HG03095 (cell line): ENCODE measurements at regions not wholly inside any gene's neighbourhood (a gene's known extent, or its start where the extent isn't known, plus 50 kb on each side); places are given as distances from the start of the nearest gene placed in this dataset.

Experiments
- ATAC-seq: cut with Tn5 transposase; IDR thresholded peaks from one replicate; pipeline ENCODE4 v1.9.1; 2021; ENCODE audit warnings: moderate library complexity; ENCODE audit not compliant: unreplicated experiment

DNA sequence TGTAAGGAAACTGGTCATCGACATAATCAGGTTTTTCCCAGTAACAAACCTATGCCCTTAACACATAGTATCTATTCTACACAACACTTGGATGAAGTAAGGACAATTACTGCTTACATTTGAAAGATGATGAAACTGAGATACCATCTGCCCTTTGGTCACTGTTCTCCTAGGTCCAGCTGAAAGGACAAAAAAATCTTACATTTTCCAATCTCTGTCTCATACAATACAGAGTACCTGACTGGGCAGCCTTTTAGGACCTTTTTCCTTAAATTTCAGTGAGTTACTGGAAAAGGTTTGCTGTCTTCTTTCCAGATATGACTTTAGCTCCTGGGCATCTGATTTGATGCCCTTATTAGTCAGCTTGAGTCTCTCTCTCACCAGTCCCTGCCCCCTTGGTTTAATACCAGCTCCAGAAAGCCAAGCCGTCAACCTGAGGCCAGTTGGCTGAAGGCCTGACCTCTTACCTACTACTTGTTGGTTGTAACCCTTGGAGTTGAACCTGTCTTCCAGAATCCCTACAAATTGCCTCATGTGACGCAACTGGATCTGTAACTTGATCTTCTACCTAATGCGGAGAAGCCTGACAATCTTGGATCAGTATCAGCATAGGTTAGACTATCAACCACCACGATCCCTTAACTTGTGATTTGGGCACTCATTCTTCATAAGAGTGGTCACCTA is 355.3 kb upstream of the ZNF385D start:
- ATAC-seq = no peak

DNA sequence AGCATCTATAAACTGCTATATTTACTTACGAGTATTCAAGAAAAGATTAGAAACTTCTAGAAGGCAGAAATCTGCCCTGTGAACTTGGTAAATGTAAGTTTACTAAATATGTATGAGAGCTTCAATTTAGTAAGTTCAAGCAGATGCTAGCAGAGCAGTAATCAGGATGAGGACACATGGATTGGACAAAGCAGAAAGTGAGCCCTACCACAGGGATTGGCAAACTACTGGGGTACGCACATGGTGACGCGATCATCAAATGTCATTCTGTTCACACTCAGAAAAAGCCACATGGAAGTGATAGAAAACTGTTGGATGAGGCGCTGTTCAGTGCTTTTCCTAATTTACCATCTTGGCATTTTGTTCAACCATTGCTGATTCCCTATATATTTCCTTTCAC is 360.2 kb upstream of the ZNF385D start:
- no peak for ATAC-seq

DNA sequence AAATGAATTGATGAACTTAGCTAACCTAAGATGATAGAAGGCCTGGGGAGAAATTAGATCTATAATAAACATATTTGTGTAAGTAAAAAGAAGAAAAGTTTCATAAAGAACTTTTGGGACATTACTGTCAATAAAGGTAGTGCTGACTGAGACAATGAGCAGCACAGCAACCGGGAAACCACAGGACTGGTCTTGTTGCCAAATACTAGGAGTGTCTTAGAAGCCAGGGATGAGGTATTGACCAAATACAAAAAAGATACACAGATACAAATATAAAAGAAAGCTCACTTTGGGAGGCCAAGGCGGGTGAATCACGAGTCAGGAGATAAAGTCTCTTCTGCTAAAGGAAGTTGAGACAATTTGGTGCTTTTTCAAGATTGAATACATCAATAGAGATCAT is 362.4 kb upstream of the ZNF385D start:
- ATAC-seq = no peak

DNA sequence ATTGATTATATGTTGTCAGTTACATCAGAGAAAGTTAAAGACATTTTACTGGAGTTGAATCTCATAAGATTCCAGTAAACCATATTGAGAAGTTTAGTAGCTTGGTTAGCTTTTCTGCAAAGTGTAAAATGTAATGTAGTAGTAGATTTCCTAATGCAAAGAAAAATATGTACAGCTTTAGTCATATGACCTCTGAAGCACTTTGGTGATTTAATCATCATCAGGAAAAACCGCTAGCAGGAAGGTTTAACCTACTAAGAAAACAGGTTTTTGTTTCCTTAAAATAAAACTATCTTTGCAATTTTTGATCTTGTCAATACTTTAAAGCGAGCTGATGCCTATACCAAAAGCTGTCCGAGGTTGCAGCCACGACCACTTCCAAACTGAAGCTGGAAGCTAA is 364.6 kb upstream of the ZNF385D start:
- no peak for ATAC-seq

DNA sequence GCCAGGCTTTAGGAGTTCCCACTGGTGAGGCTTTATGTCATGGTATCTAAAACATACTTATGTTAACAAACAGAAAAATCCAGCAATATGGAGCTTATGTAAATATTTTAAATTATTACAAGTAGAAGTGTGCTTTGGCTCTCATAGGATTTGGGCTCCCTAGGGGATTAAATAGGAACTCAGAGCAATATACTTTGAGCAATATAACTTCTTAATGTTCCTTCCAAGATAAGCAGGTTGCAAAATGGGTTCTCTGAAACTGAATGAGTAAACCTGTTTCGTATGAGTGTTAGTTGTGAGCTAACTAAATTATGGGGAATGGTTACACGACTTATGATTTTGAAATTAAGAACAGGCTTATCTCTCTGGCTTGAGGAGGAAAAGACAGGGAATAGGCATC is 366.1 kb upstream of the ZNF385D start:
- no peak for ATAC-seq

DNA sequence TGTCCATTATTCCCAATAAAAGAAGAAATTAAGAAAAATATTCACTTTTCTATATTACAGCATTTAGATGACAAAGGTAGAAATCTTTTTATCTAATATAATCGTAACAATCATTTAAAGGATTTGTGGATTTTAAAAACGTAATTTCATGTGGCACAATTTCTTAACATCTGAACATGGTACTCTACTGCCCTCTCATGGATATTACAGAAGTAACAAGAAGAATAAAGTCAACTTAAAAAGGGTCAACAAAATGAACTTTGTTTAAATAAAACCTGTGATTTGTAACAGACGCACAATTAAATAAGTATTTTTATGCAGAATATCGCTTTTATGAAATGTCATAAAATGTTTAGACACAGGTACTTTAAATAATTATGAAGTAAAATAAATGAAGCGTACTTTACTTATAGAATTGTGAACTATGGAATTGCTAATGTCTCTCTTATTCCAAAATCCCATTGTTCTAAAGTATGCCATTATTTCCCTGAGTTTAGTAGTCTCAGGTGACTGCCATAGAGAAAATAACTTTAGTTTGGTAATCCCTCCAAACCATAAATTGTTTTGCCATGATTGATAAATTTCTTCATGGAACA is 366.8 kb upstream of the ZNF385D start:
- no peak for ATAC-seq

DNA sequence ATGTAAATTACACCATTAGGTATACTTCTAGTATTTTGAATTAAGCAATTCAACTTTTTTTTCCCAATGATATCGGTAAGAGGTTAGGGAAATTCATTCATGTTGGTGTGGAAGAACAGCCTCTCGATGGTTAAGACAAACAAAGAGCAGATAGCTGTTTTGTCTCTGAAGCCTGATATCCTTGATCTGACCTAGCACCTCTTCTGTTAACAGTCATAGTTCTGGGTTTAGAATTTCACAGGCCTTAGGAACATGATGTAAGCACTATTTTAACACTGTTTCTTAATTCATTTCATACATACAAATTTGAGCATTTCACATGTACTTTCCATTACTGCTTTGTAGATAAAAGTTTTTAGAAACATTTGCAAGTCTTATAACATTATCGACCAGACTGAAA is 367.5 kb upstream of the ZNF385D start:
- ATAC-seq = no peak

DNA sequence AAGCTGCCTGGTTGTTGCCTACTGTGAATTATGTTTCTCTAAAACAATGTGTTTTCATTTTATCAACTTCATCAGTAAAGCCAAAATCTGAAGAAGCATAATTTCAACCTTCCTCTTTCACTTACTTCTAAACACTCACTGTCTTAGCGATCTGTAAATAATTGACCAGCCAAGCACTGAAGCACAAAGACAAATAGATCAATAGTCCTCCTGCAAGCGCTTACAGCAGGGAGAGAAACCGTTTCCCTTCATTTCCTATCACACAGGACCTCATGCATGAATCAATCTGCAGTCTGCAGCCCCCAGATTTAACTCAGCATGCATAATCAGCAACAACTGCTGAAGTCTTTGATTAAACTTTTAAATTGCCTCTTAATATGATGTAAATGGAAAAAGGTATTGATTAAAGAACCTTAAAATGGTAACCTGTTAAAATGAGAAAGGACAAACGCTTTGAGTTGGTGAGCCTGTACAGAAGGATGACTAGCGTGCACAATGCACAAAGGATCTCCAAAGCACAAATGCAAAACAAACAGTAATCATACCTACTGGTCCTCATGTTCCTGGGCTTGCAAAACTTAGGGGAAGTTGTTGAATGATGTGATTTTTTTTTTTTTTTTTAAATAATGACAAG is 370.2 kb upstream of the ZNF385D start:
- peak; percentile 46 for ATAC-seq

DNA sequence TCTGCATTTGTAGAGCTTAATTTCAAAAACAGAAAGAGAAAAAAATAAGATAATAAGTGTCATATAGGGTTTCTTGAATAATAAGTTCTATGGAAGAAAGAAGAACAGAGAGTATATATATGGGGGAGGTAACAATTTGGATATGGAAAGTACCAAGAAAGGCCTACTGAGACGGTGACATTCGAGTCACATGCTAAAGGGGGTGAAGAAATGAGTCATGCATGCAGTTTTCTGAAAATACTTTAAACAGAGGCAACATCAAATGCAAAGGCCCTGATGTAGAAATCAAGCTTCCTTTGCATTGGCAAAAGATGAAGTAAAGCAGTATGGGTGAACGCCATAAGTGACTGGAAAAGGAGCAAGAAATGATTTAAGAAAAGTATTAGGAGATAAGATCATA is 371.6 kb upstream of the ZNF385D start:
- ATAC-seq = peak; percentile 82

DNA sequence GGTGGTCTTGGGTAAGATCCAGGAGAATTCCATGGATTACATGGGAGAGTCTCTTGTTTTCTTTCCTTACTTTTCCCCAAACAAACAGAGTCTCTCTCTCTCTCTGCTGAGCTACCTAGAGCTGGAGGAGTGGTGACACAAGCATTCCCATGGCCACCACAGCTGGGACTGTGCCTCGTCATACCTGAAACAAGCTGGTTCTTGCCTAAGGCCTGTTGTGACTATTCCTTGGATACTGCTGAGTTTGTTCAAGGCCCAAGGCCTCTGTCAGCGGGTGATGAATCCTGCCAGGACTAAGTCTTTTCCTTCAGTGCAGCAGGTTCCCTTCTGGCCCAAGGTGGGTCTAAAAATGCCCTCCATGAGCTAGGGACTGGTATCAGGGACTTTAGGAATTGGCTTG is 378.1 kb upstream of the ZNF385D start:
- ATAC-seq = no peak

DNA sequence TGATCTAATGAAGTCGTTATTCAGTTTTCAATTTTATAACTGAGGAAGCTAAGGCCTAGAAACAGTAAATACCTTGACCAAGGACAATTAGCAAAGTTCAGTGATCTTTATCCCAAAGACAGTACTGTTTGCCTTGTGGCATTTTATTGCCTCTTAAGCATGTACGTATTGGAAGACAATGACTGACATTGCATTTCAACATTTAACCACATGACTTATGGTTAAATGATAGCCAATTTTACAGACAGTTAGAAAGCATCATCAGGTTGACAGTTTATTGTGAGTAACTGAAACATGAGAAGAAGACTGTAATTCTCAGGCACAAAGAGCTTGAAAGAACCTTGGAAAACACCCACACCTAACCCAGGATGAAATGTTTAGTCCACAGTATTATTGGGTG is 390.8 kb upstream of the ZNF385D start:
- no peak for ATAC-seq

DNA sequence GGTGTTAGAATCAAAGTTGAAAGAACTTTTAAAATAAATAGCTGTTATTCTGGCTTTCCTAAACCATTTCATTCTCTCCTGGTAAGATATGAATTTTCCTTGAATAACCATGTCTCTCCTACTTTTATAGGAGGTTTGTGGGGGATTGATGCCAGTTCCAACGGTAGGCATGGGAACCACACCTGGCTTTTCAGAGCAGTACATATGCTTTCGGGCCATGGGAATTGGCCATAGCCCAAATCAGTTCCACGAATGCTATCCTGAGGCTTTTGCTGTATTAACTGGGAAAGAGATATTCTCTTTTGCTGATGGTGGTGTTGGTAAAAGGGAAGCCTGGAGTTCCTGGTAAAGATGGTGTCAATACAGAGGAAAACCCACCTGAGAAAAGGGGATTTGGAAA is 396.2 kb upstream of the ZNF385D start:
- ATAC-seq = no peak

DNA sequence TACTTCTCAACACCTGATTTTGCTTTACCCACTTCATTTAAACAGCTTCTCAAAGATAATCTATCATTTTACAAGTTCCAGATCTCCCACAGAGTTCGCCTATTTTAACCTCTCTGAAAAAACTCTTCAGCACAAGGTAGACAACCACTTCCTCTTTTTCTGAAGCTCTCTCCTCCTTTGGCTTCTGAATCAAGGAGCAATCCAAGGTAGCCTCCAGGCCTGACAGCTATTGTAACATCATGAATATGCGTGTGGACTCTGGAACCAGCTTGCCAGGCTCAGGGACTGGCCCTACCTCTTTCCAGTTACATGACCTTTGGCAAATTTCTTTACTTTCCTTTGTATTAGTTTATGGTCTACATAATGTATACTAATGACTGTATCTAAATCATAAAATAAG is 405.9 kb upstream of the ZNF385D start:
- no peak for ATAC-seq

DNA sequence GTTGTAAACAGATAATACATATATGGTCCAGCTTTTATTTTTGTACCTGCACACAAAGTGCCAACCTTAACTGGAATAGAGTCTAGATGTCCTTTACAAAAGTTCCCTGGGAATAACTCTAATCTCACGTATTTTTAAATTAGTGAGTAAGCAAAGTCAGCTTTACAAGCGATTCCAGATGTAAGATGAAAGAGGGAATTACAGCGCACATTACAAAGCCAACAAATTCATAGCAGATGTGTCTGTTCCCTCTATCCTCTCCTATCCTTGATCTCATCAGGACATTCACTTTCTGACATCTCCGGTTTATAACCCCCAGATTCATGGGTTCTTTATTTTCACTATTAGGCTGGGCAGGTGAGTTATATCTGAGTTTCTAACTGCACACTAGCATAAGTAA is 406.8 kb upstream of the ZNF385D start:
- no peak for ATAC-seq

DNA sequence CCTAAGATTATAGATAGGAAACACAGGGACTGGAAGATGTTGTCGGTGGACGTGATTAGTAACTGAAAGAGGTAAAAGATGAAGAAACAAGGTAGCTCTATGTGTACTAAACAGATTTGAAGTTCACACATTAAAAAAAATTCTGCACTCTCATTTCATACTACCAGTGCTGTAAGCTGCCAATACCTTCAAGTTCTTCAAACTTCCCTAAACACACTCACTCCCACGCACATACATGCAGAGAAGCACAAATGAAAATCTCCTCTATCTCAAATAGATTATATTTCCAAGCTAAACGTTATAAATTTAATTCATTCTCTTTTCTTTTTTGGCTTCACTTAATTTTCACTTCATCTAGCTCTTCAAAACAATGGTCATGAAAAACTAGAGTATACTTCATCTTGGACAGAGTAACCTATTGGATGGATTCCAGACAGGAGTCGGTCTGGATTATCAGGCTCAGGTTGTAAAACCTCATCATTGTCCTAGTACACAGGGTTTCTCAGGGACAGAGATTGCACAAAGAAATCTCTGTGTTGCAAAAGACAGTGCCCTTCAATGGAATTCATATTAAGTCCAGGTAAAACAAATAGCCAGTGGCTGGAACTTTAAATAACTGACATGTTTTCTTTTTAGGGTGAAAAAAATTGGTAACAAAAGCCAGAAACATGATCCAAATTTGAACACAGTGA is 408.1 kb upstream of the ZNF385D start:
- ATAC-seq = no peak

DNA sequence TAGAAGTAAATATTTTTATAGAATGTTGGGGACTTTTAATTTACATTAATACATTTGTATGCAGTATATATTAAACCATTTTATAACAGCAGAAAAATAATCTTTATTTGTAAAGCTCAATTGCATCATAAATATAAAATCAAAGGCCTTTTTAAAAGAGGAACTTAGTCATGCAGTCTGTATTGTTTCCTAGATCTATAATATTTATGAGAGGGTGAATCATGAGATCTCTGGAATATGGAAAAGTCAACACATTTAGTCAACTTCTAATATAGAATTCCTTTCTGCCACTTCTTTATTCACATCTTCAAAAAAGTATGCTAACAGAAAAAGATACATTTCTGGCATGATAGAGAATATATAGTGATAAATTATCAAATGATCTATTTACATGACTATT is 410.3 kb upstream of the ZNF385D start:
- no peak for ATAC-seq

DNA sequence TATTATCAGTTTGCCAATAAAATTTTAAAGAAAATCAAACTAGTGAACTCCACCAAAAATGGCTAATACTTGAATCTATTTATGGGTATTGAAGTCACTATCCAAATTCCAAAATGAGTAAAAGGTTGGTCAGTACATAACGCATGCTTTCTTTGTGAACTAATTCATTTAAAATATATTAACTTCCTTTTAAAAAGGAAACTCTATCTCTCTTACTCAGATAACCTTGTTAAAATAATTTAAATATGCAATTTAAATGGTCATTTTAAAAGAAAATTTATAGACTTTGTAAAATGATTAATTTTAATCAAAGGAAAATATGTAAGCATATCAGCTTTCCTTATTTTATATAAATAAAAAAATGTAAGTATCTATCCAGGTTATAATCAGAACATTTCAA is 419.4 kb upstream of the ZNF385D start:
- ATAC-seq = no peak

DNA sequence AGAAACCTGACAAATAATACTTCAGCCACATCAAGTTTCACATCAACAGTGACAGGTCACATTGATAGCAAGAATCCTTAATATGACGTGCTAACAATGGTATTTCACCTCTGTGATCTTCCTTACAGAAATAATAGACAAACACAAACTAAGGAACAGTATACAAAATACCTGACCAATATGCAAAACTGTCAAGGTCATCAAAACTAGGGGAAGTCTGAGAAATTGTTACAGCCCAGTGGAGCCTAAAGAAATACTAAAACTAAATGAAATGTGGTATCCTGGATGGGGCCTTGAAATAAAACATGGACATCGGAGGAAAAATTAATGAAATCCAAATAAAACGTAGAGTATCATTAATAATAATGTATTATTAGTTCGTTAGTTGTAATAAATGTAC is 422.0 kb upstream of the ZNF385D start:
- no peak for ATAC-seq

DNA sequence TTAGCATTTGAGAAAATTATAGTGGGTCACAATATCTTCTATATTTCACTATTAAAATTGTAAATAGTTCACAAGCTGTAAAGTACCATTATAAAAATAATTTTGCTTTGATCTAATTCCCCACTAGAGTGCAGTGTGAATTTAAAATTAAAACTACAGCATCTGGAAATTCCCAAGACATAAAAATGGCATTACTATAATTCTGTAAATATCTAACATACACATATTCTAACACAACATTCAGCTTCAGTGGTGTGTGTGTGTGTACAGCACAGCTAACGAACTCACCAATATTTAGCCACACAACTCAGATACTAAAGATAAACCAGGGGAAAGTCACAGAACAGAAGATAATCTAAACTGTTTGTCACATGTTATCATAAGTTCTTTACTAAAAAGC is 424.9 kb upstream of the ZNF385D start:
- no peak for ATAC-seq

DNA sequence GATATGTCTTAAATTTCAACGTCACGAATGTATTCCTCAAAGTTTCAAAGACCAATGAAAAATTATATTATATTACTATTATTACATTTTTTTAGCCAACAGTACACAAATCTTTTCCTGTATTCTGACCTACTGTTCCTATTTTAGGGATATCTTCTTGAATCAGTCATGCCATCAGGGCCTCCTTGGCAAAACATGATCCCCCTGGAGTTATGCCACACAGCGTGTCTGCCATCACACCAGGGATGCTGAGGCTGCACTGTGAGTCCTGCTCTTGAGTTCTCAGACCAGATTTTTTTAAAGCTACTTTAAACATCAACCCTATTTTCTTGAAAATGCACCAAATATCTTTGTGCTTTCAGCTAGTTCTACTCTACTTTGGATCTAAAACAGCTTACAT is 425.9 kb upstream of the ZNF385D start:
- no peak for ATAC-seq

DNA sequence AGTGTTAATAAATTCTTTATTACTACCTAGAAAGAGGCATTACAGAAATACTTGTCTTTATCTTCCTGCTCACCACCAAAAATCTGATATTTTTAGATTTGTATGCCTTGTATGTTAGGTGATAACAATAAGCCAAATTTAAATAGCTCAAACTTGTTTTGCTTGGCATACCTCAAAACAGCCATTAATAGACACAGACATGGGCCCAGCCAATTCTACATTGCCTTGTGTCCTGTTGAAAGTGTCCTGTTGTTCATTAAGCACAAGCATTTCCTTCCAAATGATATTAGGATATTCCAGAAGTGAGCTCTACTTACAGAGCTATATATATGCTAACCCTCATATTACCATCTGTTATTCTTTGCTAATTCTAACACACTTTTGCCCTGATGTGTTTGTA is 438.6 kb upstream of the ZNF385D start:
- ATAC-seq = no peak

DNA sequence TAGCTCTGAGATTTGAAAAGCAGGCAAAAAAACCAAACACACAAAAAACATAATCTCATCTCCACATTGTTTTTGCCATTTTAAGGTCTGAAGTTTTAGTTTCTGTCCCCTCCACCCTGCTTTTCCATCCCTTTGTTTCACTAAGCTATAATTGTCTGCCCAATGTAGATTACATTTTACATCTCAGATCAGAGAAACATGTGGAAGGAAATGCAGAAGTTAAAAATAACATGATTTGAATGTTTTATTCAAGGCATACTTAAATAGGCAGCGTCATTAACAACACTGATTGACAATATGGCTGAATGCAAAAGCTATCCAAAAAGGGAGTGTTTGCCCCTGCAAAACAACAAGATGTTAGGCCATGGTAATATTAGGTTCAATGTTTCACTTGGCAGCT is 448.1 kb upstream of the ZNF385D start:
- no peak for ATAC-seq
